ENCODE measurements at regions not wholly inside any gene's neighbourhood (a gene's known extent, or its start where the extent isn't known, plus 50 kb on each side); places are given as distances from the start of the nearest gene placed in this dataset.

GRCh38 chr4:167964766-167965373 is 127.5 kb upstream of the ANXA10 start:
- H3K36me3 ChIP-seq, result no peaks in the 10 kb centered on the region
- H3K9me3 ChIP-seq, result no peaks in the 10 kb centered on the region
- H3K4me1 ChIP-seq, result no peaks in the 10 kb centered on the region
- no peak for TF ChIP-seq CTCF (IDR thresholded peaks at IDR 0.05; ENCODE audit: low read depth, low read length)
- H3K27me3 ChIP-seq, result no peaks in the 10 kb centered on the region
- H3K4me3 ChIP-seq (ENCODE audit: low read depth, low read length), result no peak overlapping the region
- DNase-seq, result no peak

- H3K4me3 ChIP-seq (ENCODE audit: low read depth, low read length), result no peak overlapping the region
- no peaks in the 10 kb centered on the region for H3K4me1 ChIP-seq
- no peaks in the 10 kb centered on the region for H3K27me3 ChIP-seq
- H3K36me3 ChIP-seq, result no peaks in the 10 kb centered on the region
- DNase-seq, result no peak
- no peaks in the 10 kb centered on the region for H3K9me3 ChIP-seq
- no peak for TF ChIP-seq CTCF (IDR thresholded peaks at IDR 0.05; ENCODE audit: low read depth, low read length)
Observed at GRCh38 chr4:167966143-167966542, 126.2 kb upstream of the ANXA10 start.

- H3K9me3 ChIP-seq, result no peaks in the 10 kb centered on the region
- no peak for DNase-seq
- H3K36me3 ChIP-seq, result no peaks in the 10 kb centered on the region
- H3K4me3 ChIP-seq (ENCODE audit: low read depth, low read length), result no peak overlapping the region
- TF ChIP-seq CTCF (IDR thresholded peaks at IDR 0.05; ENCODE audit: low read depth, low read length), result no peak
- no peaks in the 10 kb centered on the region for H3K4me1 ChIP-seq
- no peaks in the 10 kb centered on the region for H3K27me3 ChIP-seq
Observed at GRCh38 chr4:167973513-167973912, 118.8 kb upstream of the ANXA10 start.

GRCh38 chr4:167985565-167985964 is 106.8 kb upstream of the ANXA10 start:
- Histone ChIP-seq H3K9me3 (no peaks in the 10 kb centered on the region), H3K4me1 (no peaks in the 10 kb centered on the region), H3K27me3 (no peaks in the 10 kb centered on the region), H3K4me3 (ENCODE audit: low read depth, low read length) (no peak overlapping the region), H3K36me3 (no peaks in the 10 kb centered on the region)
- no peak for TF ChIP-seq CTCF (IDR thresholded peaks at IDR 0.05; ENCODE audit: low read depth, low read length)
- no peak for DNase-seq

GRCh38 chr4:167986044-167986443 is 106.3 kb upstream of the ANXA10 start:
- no peaks in the 10 kb centered on the region for H3K9me3 ChIP-seq
- no peaks in the 10 kb centered on the region for H3K4me1 ChIP-seq
- H3K36me3 ChIP-seq, result no peaks in the 10 kb centered on the region
- no peak overlapping the region for H3K4me3 ChIP-seq (ENCODE audit: low read depth, low read length)
- TF ChIP-seq CTCF (IDR thresholded peaks at IDR 0.05; ENCODE audit: low read depth, low read length), result no peak
- H3K27me3 ChIP-seq, result no peaks in the 10 kb centered on the region
- no peak for DNase-seq

GRCh38 chr4:167987285-167987684 is 105.1 kb upstream of the ANXA10 start:
- no peak for DNase-seq
- Histone ChIP-seq H3K9me3 (no peaks in the 10 kb centered on the region), H3K4me1 (no peaks in the 10 kb centered on the region), H3K36me3 (no peaks in the 10 kb centered on the region), H3K4me3 (ENCODE audit: low read depth, low read length) (no peak overlapping the region), H3K27me3 (no peaks in the 10 kb centered on the region)
- TF ChIP-seq CTCF (IDR thresholded peaks at IDR 0.05; ENCODE audit: low read depth, low read length), result no peak

Measured in BE2C (cell line).